GM12878 (cell line): ENCODE measurements at regions not wholly inside any gene's neighbourhood (a gene's known extent, or its start where the extent isn't known, plus 50 kb on each side); places are given as distances from the start of the nearest gene placed in this dataset.

Experiments
- CBFB ChIP-seq: IDR thresholded peaks from 2 replicates; pipeline ENCODE4 v1.6.1; 2016; ENCODE audit warnings: antibody characterized with exemption, low read depth
- KAT2A ChIP-seq: conservative IDR thresholded peaks from 2 replicates; pipeline ENCODE4 v1.6.1; 2011; ENCODE audit warnings: low read depth, low read length; ENCODE audit not compliant: control insufficient read depth
- LARP7 ChIP-seq: fragments of 450-650 bp; IDR thresholded peaks from 2 replicates; pipeline ENCODE4 v1.6.1; 2017; ENCODE audit warnings: mild to moderate bottlenecking
- POLR2A ChIP-seq: IDR thresholded peaks from 2 replicates; pipeline ENCODE4 v1.6.1; 2011; ENCODE audit warnings: low read depth, mild to moderate bottlenecking, low read length
- TCF7 ChIP-seq: IDR thresholded peaks from 2 replicates; pipeline ENCODE4 v1.6.1; 2014; ENCODE audit warnings: antibody characterized with exemption, borderline replicate concordance
- TF ChIP-seq, protein P1 (sequence below): fragments of 450-650 bp; IDR thresholded peaks from 2 replicates; pipeline ENCODE4 v1.6.1; 2017; ENCODE audit warnings: mild to moderate bottlenecking
- TF ChIP-seq, protein P2 (sequence below), 3 experiments: IDR thresholded peaks in 2 of 3; conservative IDR thresholded peaks in 1 of 3; 2 replicates each; pipeline ENCODE4 v1.5.1; 2011; ENCODE audit warnings: low read depth in 3 of 3, low read length in 3 of 3, mild to moderate bottlenecking in 3 of 3, control low read depth in 2 of 3, moderate library complexity in 2 of 3, inconsistent platforms in 1 of 3, mixed read lengths in 1 of 3; ENCODE audit not compliant: control insufficient read depth in 2 of 3, insufficient read depth in 1 of 3; ENCODE audit errors: extremely low read depth in 1 of 3

DNA sequence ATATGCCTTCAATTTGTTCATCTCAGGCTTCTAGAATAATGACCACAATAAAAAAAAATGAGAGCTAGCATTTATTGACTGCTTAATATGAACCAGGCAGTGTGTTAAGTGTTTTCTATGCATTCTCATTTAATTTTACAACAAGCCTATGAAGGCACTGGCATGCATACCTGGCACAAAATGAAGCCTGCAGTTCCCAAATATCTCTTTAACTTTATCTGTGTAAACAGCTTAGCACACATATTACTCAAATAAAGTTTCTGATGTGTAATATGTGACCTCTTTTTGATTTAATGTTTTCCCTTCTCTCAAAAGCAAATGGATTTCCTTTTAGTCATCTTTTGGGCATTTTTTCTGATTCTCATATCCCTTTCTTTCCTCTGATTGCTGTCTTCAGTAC is 671.8 kb downstream of the PCDH7 start:
- TF ChIP-seq KAT2A (no peak), TCF7 (no peak), LARP7 (no peak), CBFB (no peak), POLR2A (no peak)
- TF ChIP-seq, protein P1, sequence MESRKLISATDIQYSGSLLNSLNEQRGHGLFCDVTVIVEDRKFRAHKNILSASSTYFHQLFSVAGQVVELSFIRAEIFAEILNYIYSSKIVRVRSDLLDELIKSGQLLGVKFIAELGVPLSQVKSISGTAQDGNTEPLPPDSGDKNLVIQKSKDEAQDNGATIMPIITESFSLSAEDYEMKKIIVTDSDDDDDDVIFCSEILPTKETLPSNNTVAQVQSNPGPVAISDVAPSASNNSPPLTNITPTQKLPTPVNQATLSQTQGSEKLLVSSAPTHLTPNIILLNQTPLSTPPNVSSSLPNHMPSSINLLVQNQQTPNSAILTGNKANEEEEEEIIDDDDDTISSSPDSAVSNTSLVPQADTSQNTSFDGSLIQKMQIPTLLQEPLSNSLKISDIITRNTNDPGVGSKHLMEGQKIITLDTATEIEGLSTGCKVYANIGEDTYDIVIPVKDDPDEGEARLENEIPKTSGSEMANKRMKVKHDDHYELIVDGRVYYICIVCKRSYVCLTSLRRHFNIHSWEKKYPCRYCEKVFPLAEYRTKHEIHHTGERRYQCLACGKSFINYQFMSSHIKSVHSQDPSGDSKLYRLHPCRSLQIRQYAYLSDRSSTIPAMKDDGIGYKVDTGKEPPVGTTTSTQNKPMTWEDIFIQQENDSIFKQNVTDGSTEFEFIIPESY = no peak
- TF ChIP-seq, protein P2, sequence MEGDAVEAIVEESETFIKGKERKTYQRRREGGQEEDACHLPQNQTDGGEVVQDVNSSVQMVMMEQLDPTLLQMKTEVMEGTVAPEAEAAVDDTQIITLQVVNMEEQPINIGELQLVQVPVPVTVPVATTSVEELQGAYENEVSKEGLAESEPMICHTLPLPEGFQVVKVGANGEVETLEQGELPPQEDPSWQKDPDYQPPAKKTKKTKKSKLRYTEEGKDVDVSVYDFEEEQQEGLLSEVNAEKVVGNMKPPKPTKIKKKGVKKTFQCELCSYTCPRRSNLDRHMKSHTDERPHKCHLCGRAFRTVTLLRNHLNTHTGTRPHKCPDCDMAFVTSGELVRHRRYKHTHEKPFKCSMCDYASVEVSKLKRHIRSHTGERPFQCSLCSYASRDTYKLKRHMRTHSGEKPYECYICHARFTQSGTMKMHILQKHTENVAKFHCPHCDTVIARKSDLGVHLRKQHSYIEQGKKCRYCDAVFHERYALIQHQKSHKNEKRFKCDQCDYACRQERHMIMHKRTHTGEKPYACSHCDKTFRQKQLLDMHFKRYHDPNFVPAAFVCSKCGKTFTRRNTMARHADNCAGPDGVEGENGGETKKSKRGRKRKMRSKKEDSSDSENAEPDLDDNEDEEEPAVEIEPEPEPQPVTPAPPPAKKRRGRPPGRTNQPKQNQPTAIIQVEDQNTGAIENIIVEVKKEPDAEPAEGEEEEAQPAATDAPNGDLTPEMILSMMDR (IDR thresholded peaks at IDR 0.05 in 2 of 3, conservative IDR thresholded peaks at IDR 0.05 in 1 of 3; ENCODE audit: control insufficient read depth in 2 of 3, extremely low read depth in 1 of 3, insufficient read depth in 1 of 3, low read depth in 3 of 3, low read length in 3 of 3) = no peak
